ENCODE measurements at regions not wholly inside any gene's neighbourhood (a gene's known extent, or its start where the extent isn't known, plus 50 kb on each side); places are given as distances from the start of the nearest gene placed in this dataset.

DNA sequence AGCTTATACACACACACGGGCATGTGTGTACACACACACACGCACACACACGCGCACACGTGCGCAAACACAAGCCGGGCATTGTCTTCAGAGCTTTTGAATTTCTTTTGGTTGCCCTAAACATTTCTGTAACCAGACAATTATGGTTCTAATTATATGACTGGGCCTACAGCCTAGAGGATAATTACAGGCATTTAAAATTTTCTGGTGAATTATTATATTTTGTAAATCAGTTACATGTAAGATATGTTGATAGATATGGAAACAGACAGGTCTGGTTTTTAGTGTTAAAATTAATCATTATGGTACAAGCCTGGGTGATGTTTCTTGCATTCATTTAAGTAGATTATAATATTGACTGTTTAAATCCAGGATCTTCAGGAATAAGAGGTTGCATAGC lies 1120.5 kb downstream of the ADGRL3 start:
- Mint-ChIP-seq H3K9me3 (ENCODE audit: low read depth, unreplicated experiment) (peaks cover 8% of the 10 kb centered on the region), H3K27me3 (ENCODE audit: unreplicated experiment) (no peaks in the 10 kb centered on the region), H3K4me3 (ENCODE audit: low read depth, unreplicated experiment) (no peak overlapping the region), H3K27ac (ENCODE audit: unreplicated experiment) (no peak overlapping the region), H3K4me1 (ENCODE audit: low read depth, unreplicated experiment) (no peaks in the 10 kb centered on the region), H3K36me3 (ENCODE audit: insufficient read depth, unreplicated experiment) (no peaks in the 10 kb centered on the region)
- BruUV-seq (replicated peaks), result no TSS peak
- TF ChIP-seq, protein P1, sequence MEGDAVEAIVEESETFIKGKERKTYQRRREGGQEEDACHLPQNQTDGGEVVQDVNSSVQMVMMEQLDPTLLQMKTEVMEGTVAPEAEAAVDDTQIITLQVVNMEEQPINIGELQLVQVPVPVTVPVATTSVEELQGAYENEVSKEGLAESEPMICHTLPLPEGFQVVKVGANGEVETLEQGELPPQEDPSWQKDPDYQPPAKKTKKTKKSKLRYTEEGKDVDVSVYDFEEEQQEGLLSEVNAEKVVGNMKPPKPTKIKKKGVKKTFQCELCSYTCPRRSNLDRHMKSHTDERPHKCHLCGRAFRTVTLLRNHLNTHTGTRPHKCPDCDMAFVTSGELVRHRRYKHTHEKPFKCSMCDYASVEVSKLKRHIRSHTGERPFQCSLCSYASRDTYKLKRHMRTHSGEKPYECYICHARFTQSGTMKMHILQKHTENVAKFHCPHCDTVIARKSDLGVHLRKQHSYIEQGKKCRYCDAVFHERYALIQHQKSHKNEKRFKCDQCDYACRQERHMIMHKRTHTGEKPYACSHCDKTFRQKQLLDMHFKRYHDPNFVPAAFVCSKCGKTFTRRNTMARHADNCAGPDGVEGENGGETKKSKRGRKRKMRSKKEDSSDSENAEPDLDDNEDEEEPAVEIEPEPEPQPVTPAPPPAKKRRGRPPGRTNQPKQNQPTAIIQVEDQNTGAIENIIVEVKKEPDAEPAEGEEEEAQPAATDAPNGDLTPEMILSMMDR (IDR thresholded peaks at IDR 0.05; ENCODE audit: unreplicated experiment), result no peak
- intact Hi-C loops (cut with micrococcal nuclease; ENCODE audit: unreplicated experiment), result no loop called here
- CTCF ChIA-PET, result no interaction called here
- no peak for DNase-seq

DNA sequence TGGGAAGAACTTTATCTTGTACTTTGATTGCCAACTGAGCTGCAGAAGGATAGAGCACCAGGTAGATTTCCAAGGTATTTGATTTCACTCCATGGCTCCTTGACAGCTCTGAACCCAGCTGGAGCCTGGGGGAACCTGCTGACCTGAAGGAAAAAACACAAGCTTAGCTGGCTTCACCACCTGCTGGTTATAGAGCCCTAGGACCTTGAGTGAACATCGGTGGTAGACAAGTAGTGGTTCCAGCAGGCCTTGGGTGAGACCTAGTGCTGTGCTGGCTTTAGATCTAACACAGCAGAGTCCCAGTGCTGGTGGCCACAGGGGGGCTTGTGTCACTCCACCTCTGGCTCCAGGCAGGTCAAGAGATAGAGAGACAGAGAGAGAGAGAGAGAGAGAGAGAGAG lies 1102.6 kb downstream of the ADGRL3 start:
- TF ChIP-seq, protein P1 (IDR thresholded peaks at IDR 0.05; ENCODE audit: unreplicated experiment), result no peak
- BruUV-seq (replicated peaks), result no TSS peak
- no peak overlapping the region for H3K27ac Mint-ChIP-seq (ENCODE audit: unreplicated experiment)
- no peaks in the 10 kb centered on the region for H3K36me3 Mint-ChIP-seq (ENCODE audit: insufficient read depth, unreplicated experiment)
- H3K4me1 Mint-ChIP-seq (ENCODE audit: low read depth, unreplicated experiment), result no peaks in the 10 kb centered on the region
- H3K27me3 Mint-ChIP-seq (ENCODE audit: unreplicated experiment), result no peaks in the 10 kb centered on the region
- DNase-seq, result no peak
- CTCF ChIA-PET, result no interaction called here
- no peak overlapping the region for H3K4me3 Mint-ChIP-seq (ENCODE audit: low read depth, unreplicated experiment)
- intact Hi-C loops (cut with micrococcal nuclease; ENCODE audit: unreplicated experiment), result no loop called here
- H3K9me3 Mint-ChIP-seq (ENCODE audit: low read depth, unreplicated experiment), result peaks cover 4% of the 10 kb centered on the region

DNA sequence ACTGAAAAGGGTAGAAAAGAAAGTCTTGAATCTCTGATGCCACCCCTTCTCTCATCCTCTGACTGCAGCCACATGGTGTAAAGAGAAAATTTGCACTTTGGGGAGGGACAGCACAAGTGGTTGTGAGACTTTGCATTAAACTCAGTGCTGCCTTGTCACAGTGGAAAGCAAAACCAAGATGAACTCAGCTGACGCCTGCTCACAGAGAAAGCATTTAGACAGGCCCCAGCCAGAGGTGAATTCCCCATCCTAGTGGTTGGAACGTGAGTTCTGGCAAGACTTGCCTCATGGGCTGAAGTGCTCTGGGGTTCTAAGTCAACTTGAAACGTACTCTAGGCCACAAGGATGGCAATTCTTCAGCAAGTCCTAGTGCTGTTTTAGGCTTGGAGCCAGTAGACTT lies 1101.4 kb downstream of the ADGRL3 start:
- TF ChIP-seq, protein P1 (IDR thresholded peaks at IDR 0.05; ENCODE audit: unreplicated experiment), result no peak
- Mint-ChIP-seq H3K4me1 (ENCODE audit: low read depth, unreplicated experiment) (no peaks in the 10 kb centered on the region), H3K4me3 (ENCODE audit: low read depth, unreplicated experiment) (no peak overlapping the region), H3K9me3 (ENCODE audit: low read depth, unreplicated experiment) (peaks cover 4% of the 10 kb centered on the region), H3K27ac (ENCODE audit: unreplicated experiment) (no peak overlapping the region), H3K36me3 (ENCODE audit: insufficient read depth, unreplicated experiment) (no peaks in the 10 kb centered on the region), H3K27me3 (ENCODE audit: unreplicated experiment) (no peaks in the 10 kb centered on the region)
- CTCF ChIA-PET, result no interaction called here
- BruUV-seq (replicated peaks), result no TSS peak
- intact Hi-C loops (cut with micrococcal nuclease; ENCODE audit: unreplicated experiment), result no loop called here
- no peak for DNase-seq

DNA sequence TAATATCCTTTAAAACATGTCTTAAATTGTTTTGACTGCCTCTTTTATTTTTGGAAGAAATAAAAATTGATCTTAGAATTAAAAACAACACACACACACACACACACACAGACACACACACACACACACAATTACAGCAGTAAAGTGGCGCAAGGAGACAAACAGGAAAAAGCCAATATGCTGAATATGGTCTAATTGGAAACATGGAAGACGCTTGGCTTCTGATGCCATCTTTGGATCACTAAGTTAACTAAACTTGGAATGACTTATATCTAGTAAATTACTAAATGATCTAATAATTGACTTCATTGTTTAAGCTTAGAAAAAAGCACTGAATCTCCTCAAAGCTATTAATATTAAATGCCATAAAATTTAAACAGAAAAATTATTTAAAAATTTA lies 1093.4 kb downstream of the ADGRL3 start:
- TF ChIP-seq, protein P1 (IDR thresholded peaks at IDR 0.05; ENCODE audit: unreplicated experiment), result no peak
- no peak for DNase-seq
- H3K27ac Mint-ChIP-seq (ENCODE audit: unreplicated experiment), result no peak overlapping the region
- H3K27me3 Mint-ChIP-seq (ENCODE audit: unreplicated experiment), result no peaks in the 10 kb centered on the region
- peaks cover 4% of the 10 kb centered on the region for H3K9me3 Mint-ChIP-seq (ENCODE audit: low read depth, unreplicated experiment)
- H3K36me3 Mint-ChIP-seq (ENCODE audit: insufficient read depth, unreplicated experiment), result no peaks in the 10 kb centered on the region
- BruUV-seq (replicated peaks), result no TSS peak
- no peaks in the 10 kb centered on the region for H3K4me1 Mint-ChIP-seq (ENCODE audit: low read depth, unreplicated experiment)
- no peak overlapping the region for H3K4me3 Mint-ChIP-seq (ENCODE audit: low read depth, unreplicated experiment)
- CTCF ChIA-PET, result interaction anchor here (0.7 kb wide), 1 partner anchor 113 kb away, joined by 3 read pairs; no protein-coding TSS in a partner anchor
- intact Hi-C loops (cut with micrococcal nuclease; ENCODE audit: unreplicated experiment), result no loop called here

DNA sequence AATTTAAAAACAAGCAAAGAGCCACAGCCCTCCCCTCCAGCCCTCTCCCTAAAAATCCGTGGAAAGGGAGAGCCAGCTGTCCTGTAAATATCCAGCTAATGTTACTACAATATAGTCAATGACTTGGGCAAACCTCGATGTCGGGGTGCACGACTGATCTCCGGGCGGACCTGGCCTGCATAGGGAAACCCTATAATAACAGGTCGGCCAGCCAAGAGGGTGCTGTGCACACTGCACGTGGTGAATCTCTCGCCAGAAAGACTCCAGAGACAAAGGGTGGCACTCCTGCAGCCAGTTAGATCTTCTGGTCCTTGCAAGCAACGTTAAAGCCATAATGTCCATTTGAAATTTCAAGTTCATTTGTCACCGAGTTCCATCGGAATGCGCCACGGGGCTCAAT lies 1092.8 kb downstream of the ADGRL3 start:
- Mint-ChIP-seq H3K27ac (ENCODE audit: unreplicated experiment) (no peak overlapping the region), H3K4me1 (ENCODE audit: low read depth, unreplicated experiment) (no peaks in the 10 kb centered on the region), H3K9me3 (ENCODE audit: low read depth, unreplicated experiment) (peaks cover 4% of the 10 kb centered on the region), H3K36me3 (ENCODE audit: insufficient read depth, unreplicated experiment) (no peaks in the 10 kb centered on the region), H3K27me3 (ENCODE audit: unreplicated experiment) (no peaks in the 10 kb centered on the region), H3K4me3 (ENCODE audit: low read depth, unreplicated experiment) (no peak overlapping the region)
- CTCF ChIA-PET, result no interaction called here
- BruUV-seq (replicated peaks), result no TSS peak
- TF ChIP-seq, protein P1 (IDR thresholded peaks at IDR 0.05; ENCODE audit: unreplicated experiment), result no peak
- DNase-seq, result no peak
- intact Hi-C loops (cut with micrococcal nuclease; ENCODE audit: unreplicated experiment), result no loop called here
